Hepatocyte (in vitro differentiated cells): ENCODE measurements at regions not wholly inside any gene's neighbourhood (a gene's known extent, or its start where the extent isn't known, plus 50 kb on each side); places are given as distances from the start of the nearest gene placed in this dataset.
"Not testable (repeated sequence)": the region's sequence is repeated elsewhere in the genome, so short reads cannot be mapped to it uniquely, and the experiment has no call there.

ENCODE experiments used
- EZH2 ChIP-seq: fragments of 200-600 bp; sonication (generic); IDR thresholded peaks from 2 replicates; pipeline ENCODE4 v1.6.1; 2016; ENCODE audit warnings: antibody characterized with exemption, mild to moderate bottlenecking, borderline replicate concordance
- EZH2phosphoT487 ChIP-seq: fragments of 200-600 bp; sonication (generic); IDR thresholded peaks from one replicate; pipeline ENCODE4 v1.6.1; 2018; ENCODE audit warnings: antibody characterized with exemption, mild to moderate bottlenecking, low read depth, moderate library complexity; ENCODE audit not compliant: unreplicated experiment, severe bottlenecking
- TF ChIP-seq, protein P1 (sequence below): fragments of 200-600 bp; sonication (generic); IDR thresholded peaks from 2 replicates; pipeline ENCODE4 v1.5.1; 2016; ENCODE audit warnings: antibody characterized with exemption, mild to moderate bottlenecking; ENCODE audit not compliant: poor library complexity

DNA sequence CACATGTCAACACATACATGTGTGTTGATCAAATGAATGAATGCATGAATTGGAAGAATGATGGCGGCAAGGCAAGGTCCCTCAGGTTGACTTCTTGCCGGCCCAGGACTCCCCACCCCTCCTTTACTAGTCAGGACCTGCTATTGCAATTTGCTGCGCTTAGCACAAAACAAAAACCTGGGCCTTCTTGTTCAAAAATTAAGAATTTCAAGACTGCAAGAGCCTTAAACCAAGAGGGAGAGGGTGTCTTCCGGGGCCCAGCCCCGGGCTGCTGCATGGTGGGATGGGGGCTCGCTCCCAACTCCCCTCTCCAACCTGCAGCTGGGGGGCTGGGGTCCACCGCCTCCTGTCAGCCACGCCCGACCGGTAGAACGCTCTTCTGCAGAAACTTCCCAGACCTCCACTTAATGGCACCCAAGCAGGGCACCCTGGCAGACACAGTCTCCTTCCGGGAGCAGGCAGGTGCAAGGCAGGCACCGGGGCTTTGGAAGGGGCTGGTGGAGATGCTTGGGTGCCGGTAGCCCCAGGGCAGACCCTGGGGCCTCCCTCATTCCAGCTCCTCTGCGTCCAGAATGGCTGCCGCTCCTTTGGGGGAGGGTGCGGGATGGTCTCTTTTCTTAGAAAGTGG lies 2896.5 kb downstream of the RPIA start:
- TF ChIP-seq, protein P1, sequence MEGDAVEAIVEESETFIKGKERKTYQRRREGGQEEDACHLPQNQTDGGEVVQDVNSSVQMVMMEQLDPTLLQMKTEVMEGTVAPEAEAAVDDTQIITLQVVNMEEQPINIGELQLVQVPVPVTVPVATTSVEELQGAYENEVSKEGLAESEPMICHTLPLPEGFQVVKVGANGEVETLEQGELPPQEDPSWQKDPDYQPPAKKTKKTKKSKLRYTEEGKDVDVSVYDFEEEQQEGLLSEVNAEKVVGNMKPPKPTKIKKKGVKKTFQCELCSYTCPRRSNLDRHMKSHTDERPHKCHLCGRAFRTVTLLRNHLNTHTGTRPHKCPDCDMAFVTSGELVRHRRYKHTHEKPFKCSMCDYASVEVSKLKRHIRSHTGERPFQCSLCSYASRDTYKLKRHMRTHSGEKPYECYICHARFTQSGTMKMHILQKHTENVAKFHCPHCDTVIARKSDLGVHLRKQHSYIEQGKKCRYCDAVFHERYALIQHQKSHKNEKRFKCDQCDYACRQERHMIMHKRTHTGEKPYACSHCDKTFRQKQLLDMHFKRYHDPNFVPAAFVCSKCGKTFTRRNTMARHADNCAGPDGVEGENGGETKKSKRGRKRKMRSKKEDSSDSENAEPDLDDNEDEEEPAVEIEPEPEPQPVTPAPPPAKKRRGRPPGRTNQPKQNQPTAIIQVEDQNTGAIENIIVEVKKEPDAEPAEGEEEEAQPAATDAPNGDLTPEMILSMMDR = not testable (repeated sequence)
- not testable (repeated sequence) for TF ChIP-seq EZH2, EZH2phosphoT487
